ENCODE measurements at regions not wholly inside any gene's neighbourhood (a gene's known extent, or its start where the extent isn't known, plus 50 kb on each side); places are given as distances from the start of the nearest gene placed in this dataset.

GRCh38 chr6:113143206-113143605, 713.9 kb upstream of the MARCKS start:
- Histone ChIP-seq H3K9me3 (no peaks in the 10 kb centered on the region), H4K20me1 (ENCODE audit: insufficient read depth) (no peaks in the 10 kb centered on the region), H3F3A (replicated peaks; ENCODE audit: insufficient read depth) (no peaks in the 10 kb centered on the region), H3K4me3 (ENCODE audit: low read depth in 2 of 2, low read length in 1 of 2) (no peak overlapping the region), H3K4me1 (ENCODE audit: control insufficient read depth in 1 of 2, insufficient read depth in 2 of 2, low read depth in 1 of 2, low read length in 1 of 2) (no peaks in the 10 kb centered on the region), H3K9me2 (no peaks in the 10 kb centered on the region), H3K4me2 (no peak overlapping the region), H3K27me3 (ENCODE audit: insufficient read depth) (no peaks in the 10 kb centered on the region), H3K36me3 (replicated peaks in 1 of 2; ENCODE audit: control insufficient read depth in 1 of 2, insufficient read depth in 2 of 2, low read length in 1 of 2) (no peaks in the 10 kb centered on the region), H3K9ac (no peak overlapping the region), H3K79me2 (ENCODE audit: insufficient read depth) (no peaks in the 10 kb centered on the region), H2AFZ (ENCODE audit: low read depth) (no peak overlapping the region), H3K27ac (ENCODE audit: low read depth in 2 of 2, low read length in 1 of 2) (no peak overlapping the region)
- CTCF ChIA-PET, result no interaction called here
- WGBS (ENCODE audit: low lambda C conversion rate), result 91% methylated on average over 3 of the region's 3 CpGs
- POLR2A ChIA-PET, result no interaction called here
- DNase-seq, result no peak
- TF ChIP-seq, protein P1, sequence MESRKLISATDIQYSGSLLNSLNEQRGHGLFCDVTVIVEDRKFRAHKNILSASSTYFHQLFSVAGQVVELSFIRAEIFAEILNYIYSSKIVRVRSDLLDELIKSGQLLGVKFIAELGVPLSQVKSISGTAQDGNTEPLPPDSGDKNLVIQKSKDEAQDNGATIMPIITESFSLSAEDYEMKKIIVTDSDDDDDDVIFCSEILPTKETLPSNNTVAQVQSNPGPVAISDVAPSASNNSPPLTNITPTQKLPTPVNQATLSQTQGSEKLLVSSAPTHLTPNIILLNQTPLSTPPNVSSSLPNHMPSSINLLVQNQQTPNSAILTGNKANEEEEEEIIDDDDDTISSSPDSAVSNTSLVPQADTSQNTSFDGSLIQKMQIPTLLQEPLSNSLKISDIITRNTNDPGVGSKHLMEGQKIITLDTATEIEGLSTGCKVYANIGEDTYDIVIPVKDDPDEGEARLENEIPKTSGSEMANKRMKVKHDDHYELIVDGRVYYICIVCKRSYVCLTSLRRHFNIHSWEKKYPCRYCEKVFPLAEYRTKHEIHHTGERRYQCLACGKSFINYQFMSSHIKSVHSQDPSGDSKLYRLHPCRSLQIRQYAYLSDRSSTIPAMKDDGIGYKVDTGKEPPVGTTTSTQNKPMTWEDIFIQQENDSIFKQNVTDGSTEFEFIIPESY (IDR thresholded peaks at IDR 0.05; ENCODE audit: borderline replicate concordance, low read depth), result no peak
- TF ChIP-seq SIN3A (IDR thresholded peaks at IDR 0.05; ENCODE audit: borderline replicate concordance, low read depth, low read length) (no peak), POLR2AphosphoS5 (IDR thresholded peaks at IDR 0.05; ENCODE audit: low read depth, low read length) (no peak), GATA2 (CRISPR knock-in tag; IDR thresholded peaks at IDR 0.05) (no peak)

DNA sequence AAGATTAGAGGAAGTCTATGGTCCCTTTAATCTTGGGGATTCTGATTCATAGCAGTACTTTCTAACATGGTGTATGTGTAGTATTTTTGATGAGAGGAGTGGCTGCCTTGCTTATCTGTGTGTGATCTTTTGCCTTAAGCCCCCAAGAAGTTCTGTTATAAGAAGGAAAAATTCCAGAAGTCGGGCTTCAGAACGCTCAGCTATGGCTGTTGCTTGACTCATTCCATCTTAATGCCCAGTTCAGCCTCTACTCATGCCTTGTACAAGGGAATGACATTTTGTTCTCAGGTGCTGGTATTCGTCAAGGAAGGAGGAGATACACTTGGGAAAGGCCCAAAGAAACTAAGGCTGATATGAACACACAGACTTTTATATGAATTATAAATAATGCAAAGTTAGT, 713.0 kb upstream of the MARCKS start:
- no peaks in the 10 kb centered on the region for H3F3A ChIP-seq (replicated peaks; ENCODE audit: insufficient read depth)
- CTCF ChIA-PET, result no interaction called here
- TF ChIP-seq NFIC (IDR thresholded peaks at IDR 0.05; ENCODE audit: borderline replicate concordance) (no peak), TEAD4 (IDR thresholded peaks at IDR 0.05; ENCODE audit: borderline replicate concordance, insufficient read depth) (no peak), JUND (IDR thresholded peaks at IDR 0.05) (no peak), TAF1 (IDR thresholded peaks at IDR 0.05; ENCODE audit: borderline replicate concordance, low read depth, low read length) (no peak), NRF1 (IDR thresholded peaks at IDR 0.05; ENCODE audit: low read depth, low read length) (no peak), MAX (IDR thresholded peaks at IDR 0.05; ENCODE audit: low read depth) (no peak), USF1 (IDR thresholded peaks at IDR 0.05; ENCODE audit: borderline replicate concordance, low read depth) (no peak), RXRA (IDR thresholded peaks at IDR 0.05; ENCODE audit: borderline replicate concordance, low read depth) (no peak)
- TF ChIP-seq, protein P2, sequence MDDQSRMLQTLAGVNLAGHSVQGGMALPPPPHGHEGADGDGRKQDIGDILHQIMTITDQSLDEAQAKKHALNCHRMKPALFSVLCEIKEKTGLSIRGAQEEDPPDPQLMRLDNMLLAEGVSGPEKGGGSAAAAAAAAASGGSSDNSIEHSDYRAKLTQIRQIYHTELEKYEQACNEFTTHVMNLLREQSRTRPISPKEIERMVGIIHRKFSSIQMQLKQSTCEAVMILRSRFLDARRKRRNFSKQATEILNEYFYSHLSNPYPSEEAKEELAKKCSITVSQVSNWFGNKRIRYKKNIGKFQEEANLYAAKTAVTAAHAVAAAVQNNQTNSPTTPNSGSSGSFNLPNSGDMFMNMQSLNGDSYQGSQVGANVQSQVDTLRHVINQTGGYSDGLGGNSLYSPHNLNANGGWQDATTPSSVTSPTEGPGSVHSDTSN (IDR thresholded peaks at IDR 0.05), result no peak
- TF ChIP-seq, protein P3, sequence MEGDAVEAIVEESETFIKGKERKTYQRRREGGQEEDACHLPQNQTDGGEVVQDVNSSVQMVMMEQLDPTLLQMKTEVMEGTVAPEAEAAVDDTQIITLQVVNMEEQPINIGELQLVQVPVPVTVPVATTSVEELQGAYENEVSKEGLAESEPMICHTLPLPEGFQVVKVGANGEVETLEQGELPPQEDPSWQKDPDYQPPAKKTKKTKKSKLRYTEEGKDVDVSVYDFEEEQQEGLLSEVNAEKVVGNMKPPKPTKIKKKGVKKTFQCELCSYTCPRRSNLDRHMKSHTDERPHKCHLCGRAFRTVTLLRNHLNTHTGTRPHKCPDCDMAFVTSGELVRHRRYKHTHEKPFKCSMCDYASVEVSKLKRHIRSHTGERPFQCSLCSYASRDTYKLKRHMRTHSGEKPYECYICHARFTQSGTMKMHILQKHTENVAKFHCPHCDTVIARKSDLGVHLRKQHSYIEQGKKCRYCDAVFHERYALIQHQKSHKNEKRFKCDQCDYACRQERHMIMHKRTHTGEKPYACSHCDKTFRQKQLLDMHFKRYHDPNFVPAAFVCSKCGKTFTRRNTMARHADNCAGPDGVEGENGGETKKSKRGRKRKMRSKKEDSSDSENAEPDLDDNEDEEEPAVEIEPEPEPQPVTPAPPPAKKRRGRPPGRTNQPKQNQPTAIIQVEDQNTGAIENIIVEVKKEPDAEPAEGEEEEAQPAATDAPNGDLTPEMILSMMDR (IDR thresholded peaks at IDR 0.05), result no peak

More for the DNA sequence above, 713.0 kb upstream of the MARCKS start:
- Histone ChIP-seq H2AFZ (ENCODE audit: low read depth) (no peak overlapping the region), H3K4me3 (ENCODE audit: low read depth in 2 of 2, low read length in 1 of 2) (no peak overlapping the region), H3K4me2 (no peak overlapping the region), H3K27ac (ENCODE audit: low read depth in 2 of 2, low read length in 1 of 2) (no peak overlapping the region), H3K9me2 (no peaks in the 10 kb centered on the region), H3K36me3 (replicated peaks in 1 of 2; ENCODE audit: control insufficient read depth in 1 of 2, insufficient read depth in 2 of 2, low read length in 1 of 2) (no peaks in the 10 kb centered on the region), H3K4me1 (ENCODE audit: control insufficient read depth in 1 of 2, insufficient read depth in 2 of 2, low read depth in 1 of 2, low read length in 1 of 2) (no peaks in the 10 kb centered on the region), H3K79me2 (ENCODE audit: insufficient read depth) (no peaks in the 10 kb centered on the region), H3K27me3 (ENCODE audit: insufficient read depth) (no peaks in the 10 kb centered on the region), H3K9ac (no peak overlapping the region), H4K20me1 (ENCODE audit: insufficient read depth) (no peaks in the 10 kb centered on the region), H3K9me3 (no peaks in the 10 kb centered on the region)
- POLR2A ChIA-PET, result no interaction called here
- no peak for DNase-seq
- 73% methylated on average over 3 of the region's 3 CpGs for WGBS (ENCODE audit: low lambda C conversion rate)

Measured in SK-N-SH (cell line).